NCI-H2081 (cell line): ENCODE measurements at regions not wholly inside any gene's neighbourhood (a gene's known extent, or its start where the extent isn't known, plus 50 kb on each side); places are given as distances from the start of the nearest gene placed in this dataset.

Experiments used
- DNase-seq, 2 experiments: peaks; one replicate each; lab custom pipeline; 2025; lab: John Stamatoyannopoulos, UW

- no peak for DNase-seq
Measured at GRCh38 chr6:8215631-8216030, 113.3 kb upstream of the EEF1E1 start.

GRCh38 chr6:8213995-8214394 is 111.6 kb upstream of the EEF1E1 start:
- DNase-seq = no peak

GRCh38 chr6:8212720-8213434 is 110.5 kb upstream of the EEF1E1 start:
- no peak for DNase-seq

GRCh38 chr6:8207869-8208191 is 105.5 kb upstream of the EEF1E1 start:
- no peak for DNase-seq

- DNase-seq = no peak
Measured at GRCh38 chr6:8207191-8207868, 105.0 kb upstream of the EEF1E1 start.

GRCh38 chr6:8203337-8203736 is 101.0 kb upstream of the EEF1E1 start:
- no peak for DNase-seq

GRCh38 chr6:8201679-8202078 is 99.3 kb upstream of the EEF1E1 start:
- DNase-seq = no peak

- DNase-seq = no peak
Measured at GRCh38 chr6:8200255-8200654, 97.9 kb upstream of the EEF1E1 start.

- DNase-seq = no peak
Measured at GRCh38 chr6:8195714-8196102, 93.4 kb upstream of the EEF1E1 start.

GRCh38 chr6:8195040-8195713 is 92.8 kb upstream of the EEF1E1 start:
- DNase-seq = peak in 1 of 2 experiments; percentile 5

- DNase-seq = no peak
Measured at GRCh38 chr6:8194490-8194889, 92.1 kb upstream of the EEF1E1 start.

GRCh38 chr6:8193541-8193940 is 91.2 kb upstream of the EEF1E1 start:
- no peak for DNase-seq

- no peak for DNase-seq
Measured at GRCh38 chr6:8192597-8192996, 90.2 kb upstream of the EEF1E1 start.

GRCh38 chr6:8192067-8192466 is 89.7 kb upstream of the EEF1E1 start:
- DNase-seq = no peak

- DNase-seq = no peak
Measured at GRCh38 chr6:8191629-8192028, 89.3 kb upstream of the EEF1E1 start.

- no peak for DNase-seq
Measured at GRCh38 chr6:8187209-8187608, 84.9 kb upstream of the EEF1E1 start.

GRCh38 chr6:8182902-8183665 is 80.7 kb upstream of the EEF1E1 start:
- no peak for DNase-seq

GRCh38 chr6:8181951-8182845 is 79.8 kb upstream of the EEF1E1 start:
- no peak for DNase-seq

GRCh38 chr6:8181160-8181881 is 79.0 kb upstream of the EEF1E1 start:
- DNase-seq = no peak

GRCh38 chr6:8180327-8181159 is 78.2 kb upstream of the EEF1E1 start:
- peak in 1 of 2 experiments; percentile 18 for DNase-seq
